A549 (cell line): ENCODE measurements at regions not wholly inside any gene's neighbourhood (a gene's known extent, or its start where the extent isn't known, plus 50 kb on each side); places are given as distances from the start of the nearest gene placed in this dataset.

ENCODE experiments used
- ATAC-seq, 2 experiments: fragments of 200-7000 bp in 1 of 2; fragments of >200 bp in 1 of 2; cut with Nextera tagmentation in 1 of 2; cut with Tn5 transposase in 1 of 2; 3 replicates each; pipeline versions ENCODE4 v1.8.0 to v1.9.1; 2018 to 2020; ENCODE audit warnings: mild to moderate bottlenecking in 1 of 2, moderate library complexity in 1 of 2
- CTCF ChIA-PET: fragments of 300-600 bp; sonication (Branson Sonifier 250); formaldehyde crosslinking; extraction: SDS; loops from one replicate; lab custom pipeline; 2021; ENCODE audit warnings: antibody characterized with exemption, inconsistent platforms; lab: Yijun Ruan, JAX
- POLR2A ChIA-PET: fragments of 350-600 bp; formaldehyde crosslinking; extraction: SDS; loops from one replicate; lab custom pipeline; 2021; ENCODE audit warnings: antibody characterized with exemption, inconsistent platforms; lab: Yijun Ruan, JAX
- DNase-seq, 2 experiments: peaks; one replicate each; pipeline versions ENCODE4 v3.0.0 to v3.0.0-alpha.2; 2011 to 2016; ENCODE audit warnings: low read depth in 1 of 2, low spot score in 1 of 2
- FAIRE-seq: peaks from 2 replicates; lab custom pipeline; 2011; peaks lifted over from hg19 to GRCh38; lab: Jason Lieb, UNC
- H3K27ac ChIP-seq, 2 experiments: fragments of >200 bp; sonication (Bioruptor Twin); formaldehyde crosslinking; 3 replicates each; pipeline ENCODE4 v1.5.1; 2016 to 2017
- H3K4me1 ChIP-seq: fragments of >200 bp; sonication (Bioruptor Twin); formaldehyde crosslinking; 3 replicates; pipeline ENCODE4 v1.6.1; 2016
- H3K4me2 ChIP-seq: fragments of >200 bp; sonication (Bioruptor Twin); formaldehyde crosslinking; 3 replicates; pipeline ENCODE4 v1.6.1; 2016
- H3K4me3 ChIP-seq: fragments of >200 bp; sonication (Bioruptor Twin); formaldehyde crosslinking; 3 replicates; pipeline ENCODE4 v1.5.1; 2016
- H3K9me3 ChIP-seq: fragments of >200 bp; sonication (Bioruptor Twin); formaldehyde crosslinking; 3 replicates; pipeline ENCODE4 v1.6.1; 2016
- BCL3 ChIP-seq: fragments of >200 bp; sonication (Bioruptor Twin); formaldehyde crosslinking; IDR thresholded peaks from 3 replicates; pipeline ENCODE4 v1.6.1; 2016
- BHLHE40 ChIP-seq: IDR thresholded peaks from 2 replicates; pipeline ENCODE4 v1.6.1; 2012; ENCODE audit warnings: low read depth, low read length, inconsistent platforms
- CBX2 ChIP-seq: fragments of 200-600 bp; sonication (generic); IDR thresholded peaks from 2 replicates; pipeline ENCODE4 v1.6.1; 2016; ENCODE audit warnings: low read depth, mild to moderate bottlenecking, borderline replicate concordance
- CBX8 ChIP-seq: fragments of 200-600 bp; sonication (generic); IDR thresholded peaks from 2 replicates; pipeline ENCODE4 v1.6.1; 2016
- CEBPB ChIP-seq, 2 experiments: fragments of >200 bp in 1 of 2; sonication (Bioruptor Twin) in 1 of 2; formaldehyde crosslinking in 1 of 2; IDR thresholded peaks; 2 replicates each; pipeline ENCODE4 v1.6.1; 2012 to 2016
- CHD2 ChIP-seq: fragments of 150-350 bp; IDR thresholded peaks from 2 replicates; pipeline ENCODE4 v1.6.1; 2014; ENCODE audit warnings: low read length; ENCODE audit not compliant: partially characterized antibody
- EHMT2 ChIP-seq: fragments of 200-600 bp; sonication (generic); IDR thresholded peaks from 2 replicates; pipeline ENCODE4 v1.6.1; 2016; ENCODE audit warnings: antibody characterized with exemption, low read depth, mild to moderate bottlenecking, moderate library complexity
- EP300 ChIP-seq, 2 experiments: fragments of >200 bp; sonication (Bioruptor Twin); formaldehyde crosslinking; IDR thresholded peaks; 2 replicates in 1 of 2; 3 replicates in 1 of 2; pipeline ENCODE4 v1.6.1; 2016 to 2017
- ESRRA ChIP-seq: fragments of 150-350 bp; IDR thresholded peaks from 2 replicates; pipeline ENCODE4 v1.6.1; 2014; ENCODE audit warnings: mild to moderate bottlenecking, low read length, borderline replicate concordance
- GATA3 ChIP-seq: IDR thresholded peaks from 2 replicates; pipeline ENCODE4 v1.6.1; 2012; ENCODE audit warnings: borderline replicate concordance
- HOXB5 ChIP-seq: fragments of 250-450 bp; sonication (Bioruptor Pico); IDR thresholded peaks from 2 replicates; pipeline ENCODE4 v1.5.0; 2020; ENCODE audit warnings: mild to moderate bottlenecking, moderate library complexity
- JUN ChIP-seq, 2 experiments: fragments of >200 bp; sonication (Bioruptor Twin); formaldehyde crosslinking; IDR thresholded peaks; 2 replicates in 1 of 2; 3 replicates in 1 of 2; pipeline ENCODE4 v1.6.1; 2016 to 2017
- MAZ ChIP-seq: fragments of 150-350 bp; IDR thresholded peaks from 2 replicates; pipeline ENCODE4 v1.6.1; 2014; ENCODE audit warnings: antibody characterized with exemption, low read depth, low read length, borderline replicate concordance
- MYC ChIP-seq: IDR thresholded peaks from 2 replicates; pipeline ENCODE4 v1.6.1; 2012; ENCODE audit warnings: mild to moderate bottlenecking, inconsistent platforms, low read length, improper control_type of control experiment, borderline replicate concordance
- NPAS2 ChIP-seq: fragments of 250-450 bp; sonication (Bioruptor Pico); IDR thresholded peaks from 2 replicates; pipeline ENCODE4 v1.8.0; 2022; ENCODE audit warnings: mild to moderate bottlenecking, moderate library complexity, borderline replicate concordance
- NR3C1 ChIP-seq: fragments of >200 bp; sonication (Bioruptor Twin); formaldehyde crosslinking; IDR thresholded peaks from 3 replicates; pipeline ENCODE4 v1.6.1; 2017
- PHF8 ChIP-seq: fragments of 200-600 bp; sonication (generic); IDR thresholded peaks from 2 replicates; pipeline ENCODE4 v1.6.1; 2016; ENCODE audit warnings: low read depth, mild to moderate bottlenecking, antibody characterized with exemption, moderate library complexity, borderline replicate concordance
- POLR2AphosphoS2 ChIP-seq: conservative IDR thresholded peaks from 2 replicates; pipeline ENCODE4 v1.6.1; 2012; ENCODE audit warnings: low read length, improper control_type of control experiment, inconsistent platforms
- SMC3 ChIP-seq: fragments of >200 bp; sonication (Bioruptor Twin); formaldehyde crosslinking; IDR thresholded peaks from 3 replicates; pipeline ENCODE4 v1.6.1; 2018; ENCODE audit warnings: inconsistent platforms
- ZFP36 ChIP-seq: fragments of 450-650 bp; IDR thresholded peaks from 2 replicates; pipeline ENCODE4 v1.6.1; 2014; ENCODE audit warnings: borderline replicate concordance; ENCODE audit not compliant: partially characterized antibody
- ZNF302 ChIP-seq: fragments of 250-450 bp; sonication (Bioruptor Pico); IDR thresholded peaks from 2 replicates; pipeline ENCODE4 v1.9.0; 2021; ENCODE audit warnings: inconsistent platforms, mild to moderate bottlenecking, moderate library complexity
- ZSCAN20 ChIP-seq: fragments of 250-450 bp; sonication (Bioruptor Pico); IDR thresholded peaks from 2 replicates; pipeline ENCODE4 v1.8.0; 2022; ENCODE audit warnings: mild to moderate bottlenecking, moderate library complexity
- WGBS: methylation state at CpG from one replicate; pipeline ENCODE4 v1.1.6; 2017; ENCODE audit errors: missing lambda C conversion rate; 5-methylcytosine and 5-hydroxymethylcytosine counted together
- TF ChIP-seq, protein P1 (sequence below): fragments of >200 bp; sonication (Bioruptor Twin); formaldehyde crosslinking; IDR thresholded peaks from 2 replicates; pipeline ENCODE4 v1.6.1; 2016
- TF ChIP-seq, protein P2 (sequence below): fragments of 150-350 bp; IDR thresholded peaks from 2 replicates; pipeline ENCODE4 v1.6.1; 2014; ENCODE audit warnings: low read depth, mild to moderate bottlenecking, low read length

- WGBS = 51% methylated on average over 20 of the region's 54 CpGs
- Histone ChIP-seq H3K27ac (no peak overlapping the region), H3K9me3 (no peaks in the 10 kb centered on the region), H3K4me2 (no peak overlapping the region), H3K4me3 (no peak overlapping the region), H3K4me1 (no peaks in the 10 kb centered on the region)
- CTCF ChIA-PET = interaction anchor here (1.0 kb wide), 1 partner anchor 188 kb away, joined by 3 read pairs; no protein-coding TSS in a partner anchor
- DNase-seq (peak in 1 of 2 experiments; percentile 16), FAIRE-seq (no peak), ATAC-seq (no peak; a peak in 1 of 6 replicates)
- POLR2A ChIA-PET = no interaction called here
- no peak for TF ChIP-seq EP300 (IDR thresholded peaks at IDR 0.05)
- TF ChIP-seq GATA3 = no peak
- TF ChIP-seq EHMT2 = no peak
- TF ChIP-seq PHF8 = no peak
Measured at GRCh38 chr5:1951165-1951816, 68.6 kb upstream of the IRX4 start.

GRCh38 chr5:1950708-1951103 is 68.0 kb upstream of the IRX4 start:
- DNase-seq (peak in 1 of 2 experiments; percentile 36), ATAC-seq (peak in 1 of 2 experiments; percentile 45; a peak in 2 of 6 replicates), FAIRE-seq (no peak)
- ChIA-PET POLR2A (no interaction called here), CTCF (no interaction called here)
- WGBS = 43% methylated on average over 8 of the region's 22 CpGs
- no peak overlapping the region for H3K4me3 ChIP-seq
- H3K27ac ChIP-seq = no peak overlapping the region
- no peaks in the 10 kb centered on the region for H3K4me1 ChIP-seq
- no peaks in the 10 kb centered on the region for H3K9me3 ChIP-seq
- TF ChIP-seq NR3C1 (no peak), BCL3 (no peak), ZSCAN20 (CRISPR knock-in tag) (no peak), MAZ (no peak)
- no peak overlapping the region for H3K4me2 ChIP-seq

GRCh38 chr5:1950096-1950707 is 67.5 kb upstream of the IRX4 start:
- POLR2A ChIA-PET = no interaction called here
- H3K9me3 ChIP-seq = no peaks in the 10 kb centered on the region
- WGBS = 42% methylated on average over 21 of the region's 32 CpGs
- H3K4me2 ChIP-seq = no peak overlapping the region
- DNase-seq = no peak
- FAIRE-seq = no peak
- no peaks in the 10 kb centered on the region for H3K4me1 ChIP-seq
- H3K27ac ChIP-seq = no peak overlapping the region
- peak in 1 of 2 experiments; percentile 17; a peak in 2 of 6 replicates for ATAC-seq
- no peak for TF ChIP-seq MYC
- TF ChIP-seq, all 56 proteins: peak for 0
- H3K4me3 ChIP-seq = no peak overlapping the region
- CTCF ChIA-PET = no interaction called here

DNA sequence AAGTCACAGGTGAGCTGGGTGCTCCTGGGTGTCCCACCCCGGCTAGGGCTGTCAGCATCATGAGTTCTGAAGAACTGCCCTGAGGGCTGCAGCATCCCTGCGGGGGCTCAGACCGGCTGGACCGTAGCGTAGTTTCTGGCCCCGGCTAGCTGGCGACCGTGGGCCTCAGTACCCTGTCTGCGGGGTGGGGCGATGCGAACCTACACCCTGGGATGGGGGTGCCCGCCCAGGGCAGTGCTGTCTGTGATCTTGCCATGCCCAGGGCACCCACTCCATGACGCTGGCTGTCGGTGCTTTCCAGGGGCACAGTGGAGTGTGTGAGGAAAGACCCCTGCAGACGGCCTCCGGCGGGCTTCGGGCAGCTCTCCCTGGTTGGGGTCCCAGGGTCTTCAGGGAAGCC is 66.5 kb upstream of the IRX4 start:
- Histone ChIP-seq H3K4me1 (no peaks in the 10 kb centered on the region), H3K9me3 (no peaks in the 10 kb centered on the region), H3K4me3 (no peak overlapping the region), H3K27ac (no peak overlapping the region), H3K4me2 (peak overlapping the region; percentile 40; the same call in 2 of the 3 replicates)
- ChIA-PET CTCF (interaction anchor here (0.5 kb wide), 1 partner anchor 183 kb away, joined by 3 read pairs; no protein-coding TSS in a partner anchor), POLR2A (no interaction called here)
- FAIRE-seq (no peak), DNase-seq (no peak), ATAC-seq (peak in 1 of 2 experiments; percentile 14; a peak in 1 of 6 replicates)
- TF ChIP-seq ZNF302 (CRISPR knock-in tag) (no peak), CHD2 (no peak), BHLHE40 (no peak), EP300 (IDR thresholded peaks at IDR 0.05) (no peak), ZFP36 (no peak), POLR2AphosphoS2 (no peak), SMC3 (no peak), HOXB5 (CRISPR knock-in tag) (no peak), MYC (no peak), CBX2 (no peak), NPAS2 (CRISPR knock-in tag) (no peak), PHF8 (no peak), EHMT2 (no peak), MAZ (no peak), CEBPB (IDR thresholded peaks at IDR 0.05) (no peak), JUN (IDR thresholded peaks at IDR 0.05) (no peak), ESRRA (no peak), CBX8 (no peak)
- TF ChIP-seq, protein P1, sequence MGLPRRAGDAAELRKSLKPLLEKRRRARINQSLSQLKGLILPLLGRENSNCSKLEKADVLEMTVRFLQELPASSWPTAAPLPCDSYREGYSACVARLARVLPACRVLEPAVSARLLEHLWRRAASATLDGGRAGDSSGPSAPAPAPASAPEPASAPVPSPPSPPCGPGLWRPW = no peak
- TF ChIP-seq, protein P2, sequence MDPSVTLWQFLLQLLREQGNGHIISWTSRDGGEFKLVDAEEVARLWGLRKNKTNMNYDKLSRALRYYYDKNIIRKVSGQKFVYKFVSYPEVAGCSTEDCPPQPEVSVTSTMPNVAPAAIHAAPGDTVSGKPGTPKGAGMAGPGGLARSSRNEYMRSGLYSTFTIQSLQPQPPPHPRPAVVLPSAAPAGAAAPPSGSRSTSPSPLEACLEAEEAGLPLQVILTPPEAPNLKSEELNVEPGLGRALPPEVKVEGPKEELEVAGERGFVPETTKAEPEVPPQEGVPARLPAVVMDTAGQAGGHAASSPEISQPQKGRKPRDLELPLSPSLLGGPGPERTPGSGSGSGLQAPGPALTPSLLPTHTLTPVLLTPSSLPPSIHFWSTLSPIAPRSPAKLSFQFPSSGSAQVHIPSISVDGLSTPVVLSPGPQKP = no peak
- 46% methylated on average over 17 of the region's 18 CpGs for WGBS
